ENCODE measurements at regions not wholly inside any gene's neighbourhood (a gene's known extent, or its start where the extent isn't known, plus 50 kb on each side); places are given as distances from the start of the nearest gene placed in this dataset.

DNA sequence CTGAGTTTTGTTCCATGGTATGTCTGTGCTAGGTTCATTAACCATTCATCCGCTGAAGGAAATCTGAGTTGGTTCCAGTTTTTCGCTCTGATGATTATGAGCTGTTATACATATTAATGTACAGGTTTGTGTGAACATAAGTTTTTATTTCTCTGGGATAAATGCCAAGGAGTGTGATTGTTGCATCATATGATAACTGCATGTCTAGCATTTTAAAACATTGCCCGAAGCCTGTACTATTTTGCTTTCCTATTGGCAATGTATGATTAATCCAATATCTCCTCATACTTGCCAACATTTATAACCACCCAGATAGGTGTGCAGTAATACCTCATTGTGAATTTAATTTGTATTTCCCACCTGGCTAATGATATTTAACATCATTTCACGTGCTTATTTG is 322.7 kb downstream of the ZNF326 start:
- CTCF ChIA-PET, result no interaction called here
- H3K4me3 ChIP-seq (replicated peaks in 1 of 3; ENCODE audit: insufficient read depth in 1 of 3, low read depth in 1 of 3, low read length in 3 of 3), result no peak overlapping the region
- no peak overlapping the region for H3K9ac ChIP-seq (replicated peaks; ENCODE audit: extremely low read depth, insufficient read depth, low read length)
- H3K4me1 ChIP-seq (ENCODE audit: control insufficient read depth, extremely low read depth, insufficient read depth, low read length), result no peaks in the 10 kb centered on the region
- no peak overlapping the region for H3K4me2 ChIP-seq (ENCODE audit: insufficient read depth, low read length)
- no peaks in the 10 kb centered on the region for H3K79me2 ChIP-seq (ENCODE audit: control insufficient read depth, insufficient read depth, low read length)
- no peak for FAIRE-seq
- no peaks in the 10 kb centered on the region for H3K9me1 ChIP-seq (replicated peaks; ENCODE audit: control insufficient read depth, extremely low read depth, insufficient read depth, low read length)
- no peaks in the 10 kb centered on the region for H4K20me1 ChIP-seq (replicated peaks; ENCODE audit: control insufficient read depth, extremely low read depth, insufficient read depth, low read length)
- no peaks in the 10 kb centered on the region for H3K9me3 ChIP-seq (replicated peaks; ENCODE audit: control insufficient read depth, insufficient read depth, low read length)
- no peak for DNase-seq (ENCODE audit: low read depth, low spot score)
- no peak overlapping the region for H3K27ac ChIP-seq (ENCODE audit: insufficient read depth, low read depth, low read length)
- POLR2A ChIA-PET, result no interaction called here
- dilution Hi-C loops (cut with MboI; ENCODE audit: extremely low pct_ligation_motif_present, low sequenced_read_pairs), result no loop called here
- H3K27me3 ChIP-seq (ENCODE audit: control insufficient read depth in 2 of 2, insufficient read depth in 2 of 2, low read length in 2 of 2), result no peaks in the 10 kb centered on the region
- TF ChIP-seq JUN (IDR thresholded peaks at IDR 0.05; ENCODE audit: borderline replicate concordance, insufficient read depth, insufficient read length, low read depth), result no peak
- TF ChIP-seq FOS (IDR thresholded peaks at IDR 0.05; ENCODE audit: borderline replicate concordance, insufficient read depth, low read length), result no peak
- no peak for TF ChIP-seq GATA2 (IDR thresholded peaks at IDR 0.05; ENCODE audit: insufficient read depth, insufficient read length, low read depth, low read length)
- TF ChIP-seq EZH2 (IDR thresholded peaks at IDR 0.05; ENCODE audit: borderline replicate concordance, low read depth, low read length, severe bottlenecking), result no peak
- TF ChIP-seq, protein P1, sequence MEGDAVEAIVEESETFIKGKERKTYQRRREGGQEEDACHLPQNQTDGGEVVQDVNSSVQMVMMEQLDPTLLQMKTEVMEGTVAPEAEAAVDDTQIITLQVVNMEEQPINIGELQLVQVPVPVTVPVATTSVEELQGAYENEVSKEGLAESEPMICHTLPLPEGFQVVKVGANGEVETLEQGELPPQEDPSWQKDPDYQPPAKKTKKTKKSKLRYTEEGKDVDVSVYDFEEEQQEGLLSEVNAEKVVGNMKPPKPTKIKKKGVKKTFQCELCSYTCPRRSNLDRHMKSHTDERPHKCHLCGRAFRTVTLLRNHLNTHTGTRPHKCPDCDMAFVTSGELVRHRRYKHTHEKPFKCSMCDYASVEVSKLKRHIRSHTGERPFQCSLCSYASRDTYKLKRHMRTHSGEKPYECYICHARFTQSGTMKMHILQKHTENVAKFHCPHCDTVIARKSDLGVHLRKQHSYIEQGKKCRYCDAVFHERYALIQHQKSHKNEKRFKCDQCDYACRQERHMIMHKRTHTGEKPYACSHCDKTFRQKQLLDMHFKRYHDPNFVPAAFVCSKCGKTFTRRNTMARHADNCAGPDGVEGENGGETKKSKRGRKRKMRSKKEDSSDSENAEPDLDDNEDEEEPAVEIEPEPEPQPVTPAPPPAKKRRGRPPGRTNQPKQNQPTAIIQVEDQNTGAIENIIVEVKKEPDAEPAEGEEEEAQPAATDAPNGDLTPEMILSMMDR (IDR thresholded peaks at IDR 0.05; ENCODE audit: extremely low read depth in 1 of 2, insufficient read depth in 1 of 2, low read depth in 1 of 2, low read length in 2 of 2), result no peak
- TF ChIP-seq, protein P2, sequence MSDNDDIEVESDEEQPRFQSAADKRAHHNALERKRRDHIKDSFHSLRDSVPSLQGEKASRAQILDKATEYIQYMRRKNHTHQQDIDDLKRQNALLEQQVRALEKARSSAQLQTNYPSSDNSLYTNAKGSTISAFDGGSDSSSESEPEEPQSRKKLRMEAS (IDR thresholded peaks at IDR 0.05; ENCODE audit: insufficient read depth, insufficient read length), result no peak
- TF ChIP-seq POLR2A (IDR thresholded peaks at IDR 0.05; ENCODE audit: low read depth, low read length), result no peak
- no peak for TF ChIP-seq MYC (IDR thresholded peaks at IDR 0.05; ENCODE audit: low read depth, low read length)
- TF ChIP-seq POLR2AphosphoS5 (IDR thresholded peaks at IDR 0.05; ENCODE audit: insufficient read depth, low read depth, low read length), result no peak
- intact Hi-C loops (cut with micrococcal nuclease), result no loop called here
- no TSS peak for BruUV-seq (replicated peaks)
- no peak overlapping the region for H2AFZ ChIP-seq (ENCODE audit: low read depth, low read length)
- H3K36me3 ChIP-seq (ENCODE audit: control insufficient read depth in 2 of 2, extremely low read depth in 1 of 2, insufficient read depth in 2 of 2, low read length in 2 of 2), result no peaks in the 10 kb centered on the region

Measured in endothelial cell of umbilical vein (primary cell).